G401 (cell line): ENCODE measurements at regions not wholly inside any gene's neighbourhood (a gene's known extent, or its start where the extent isn't known, plus 50 kb on each side); places are given as distances from the start of the nearest gene placed in this dataset.

Experiments used
- DNase-seq: peaks from one replicate; pipeline ENCODE4 v3.0.0-alpha.2; 2015; ENCODE audit warnings: low spot score
- in situ Hi-C: cut with HindIII; loops from 2 replicates; pipeline ENCODE4 v1.10.0; 2016; ENCODE audit warnings: low sequenced_read_pairs, mixed read lengths

- in situ Hi-C loops = no loop called here
These were observed 294.8 kb upstream of the TMPO start for GRCh38 chr12:98220636-98221035.

GRCh38 chr12:98221243-98221808 lies 294.1 kb upstream of the TMPO start:
- DNase-seq = no peak
- in situ Hi-C loops = no loop called here

More at GRCh38 chr12:98220636-98221035, 294.8 kb upstream of the TMPO start:
- no peak for DNase-seq

DNA sequence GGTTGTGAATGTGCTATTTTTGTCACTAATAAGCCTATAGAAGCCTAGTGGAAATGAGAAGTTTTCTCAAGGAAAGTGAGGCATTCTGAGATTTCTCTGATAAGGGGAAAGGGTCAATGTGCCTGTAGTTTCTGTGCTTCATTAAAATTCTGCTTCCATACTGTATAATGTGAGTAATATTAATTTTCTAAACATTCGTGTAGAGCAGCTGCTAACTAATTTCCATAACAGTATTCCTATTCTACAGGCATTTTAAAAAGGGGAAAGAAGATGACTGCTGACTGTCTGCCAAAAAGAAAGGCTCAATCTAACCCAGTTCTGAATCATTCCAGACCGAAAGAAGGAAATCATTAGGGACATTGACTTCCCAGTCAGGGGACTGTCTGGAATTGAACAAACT lies 293.3 kb upstream of the TMPO start:
- no peak for DNase-seq
- in situ Hi-C loops = no loop called here

DNA sequence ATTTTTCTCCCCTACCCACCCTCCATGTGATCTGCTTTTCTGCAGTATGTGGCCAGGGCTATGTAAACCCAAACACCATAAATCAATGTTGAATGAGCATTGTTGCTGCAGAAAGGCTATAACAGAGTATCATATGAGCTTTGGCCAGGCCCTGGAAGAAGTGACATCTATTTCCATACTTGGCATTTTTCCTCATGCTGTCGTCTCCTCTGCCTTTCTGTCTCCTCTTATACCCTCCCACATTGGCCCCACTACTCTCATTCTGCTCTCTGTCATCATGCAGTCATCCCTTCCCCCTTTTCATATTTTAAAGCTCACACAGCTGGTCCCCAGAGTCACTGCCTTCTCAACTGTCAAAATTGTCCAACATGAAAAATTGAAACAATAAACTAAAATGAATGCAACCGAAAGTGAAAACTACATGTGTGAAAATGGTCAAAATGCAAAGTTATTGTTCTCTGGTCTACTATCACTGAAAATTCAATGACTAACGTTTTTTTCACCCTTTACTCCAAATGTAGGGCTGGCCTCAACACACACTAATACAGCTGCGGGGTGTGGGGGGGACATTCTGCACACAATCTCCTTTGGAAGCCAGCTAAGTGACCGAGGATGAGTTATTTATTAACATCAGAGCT lies 290.7 kb upstream of the TMPO start:
- in situ Hi-C loops = no loop called here
- DNase-seq = no peak

GRCh38 chr12:98227162-98227561 lies 288.2 kb upstream of the TMPO start:
- in situ Hi-C loops = no loop called here
- DNase-seq = no peak

GRCh38 chr12:98228683-98229539 lies 286.5 kb upstream of the TMPO start:
- in situ Hi-C loops = no loop called here
- no peak for DNase-seq

DNA sequence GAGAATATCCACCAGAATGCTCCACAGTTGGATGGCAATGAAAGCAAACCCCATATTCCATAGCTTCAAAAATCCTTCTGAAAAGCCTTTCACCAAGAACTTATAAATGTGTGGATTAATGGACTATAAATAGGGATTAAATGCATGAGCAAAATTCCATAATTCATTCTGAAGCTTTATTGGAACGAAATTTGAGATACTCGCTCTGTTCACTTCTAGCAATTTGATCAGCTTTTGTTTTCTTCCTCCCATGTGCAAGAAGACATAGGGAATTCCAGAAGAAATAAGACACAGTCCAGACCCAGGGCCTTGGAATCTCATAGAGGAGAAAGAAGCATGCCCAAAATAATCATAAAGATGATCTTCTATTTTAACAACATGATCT lies 285.9 kb upstream of the TMPO start:
- in situ Hi-C loops = no loop called here
- no peak for DNase-seq

DNA sequence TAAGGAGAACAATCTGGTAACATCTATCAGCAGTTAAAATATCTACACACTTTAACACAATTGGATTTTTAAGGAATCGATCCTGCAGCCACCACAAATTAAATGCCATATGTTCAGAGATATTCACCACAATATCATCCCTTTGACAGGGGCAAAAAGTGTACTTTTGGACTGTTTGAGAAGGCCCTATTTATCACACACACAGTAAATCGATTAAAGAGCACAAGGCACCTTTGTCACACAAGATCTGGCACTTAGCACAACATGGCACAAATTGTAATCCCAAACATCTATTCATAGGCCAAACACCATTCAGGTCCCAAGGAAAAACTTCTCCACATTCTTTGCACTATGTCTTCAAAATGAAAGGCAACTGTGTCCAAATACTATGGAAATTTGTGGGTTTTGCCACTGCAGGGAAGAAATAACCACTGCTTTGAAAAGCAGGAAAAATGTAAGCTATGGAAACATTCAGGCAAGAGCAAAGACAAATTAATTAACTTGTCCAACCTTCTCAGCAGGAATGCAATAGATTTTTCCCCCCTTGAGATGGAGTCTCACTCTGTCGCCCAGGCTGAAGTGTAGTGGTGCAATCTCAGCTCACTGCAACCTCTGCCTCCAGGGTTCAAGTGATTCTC lies 282.5 kb upstream of the TMPO start:
- no peak for DNase-seq
- in situ Hi-C loops = no loop called here

DNA sequence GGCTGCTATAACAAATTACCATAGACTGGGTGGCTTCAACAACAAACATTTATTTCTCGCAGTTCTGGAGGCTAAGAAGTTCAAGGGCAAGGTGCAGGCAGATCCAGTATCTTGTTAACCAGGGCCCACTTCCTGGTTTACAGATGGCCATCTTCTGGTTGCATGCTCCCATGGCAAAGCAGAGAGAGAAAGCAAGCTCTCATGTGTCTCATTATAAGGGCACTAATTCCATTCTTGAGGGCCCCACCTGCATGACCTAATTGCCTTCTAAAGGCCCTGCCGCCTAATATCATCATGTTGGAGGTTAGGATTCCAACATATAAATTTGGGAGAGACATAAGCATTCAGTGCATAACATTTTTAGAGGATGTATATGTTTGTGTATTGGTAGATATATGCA lies 280.1 kb upstream of the TMPO start:
- no peak for DNase-seq
- in situ Hi-C loops = no loop called here

DNA sequence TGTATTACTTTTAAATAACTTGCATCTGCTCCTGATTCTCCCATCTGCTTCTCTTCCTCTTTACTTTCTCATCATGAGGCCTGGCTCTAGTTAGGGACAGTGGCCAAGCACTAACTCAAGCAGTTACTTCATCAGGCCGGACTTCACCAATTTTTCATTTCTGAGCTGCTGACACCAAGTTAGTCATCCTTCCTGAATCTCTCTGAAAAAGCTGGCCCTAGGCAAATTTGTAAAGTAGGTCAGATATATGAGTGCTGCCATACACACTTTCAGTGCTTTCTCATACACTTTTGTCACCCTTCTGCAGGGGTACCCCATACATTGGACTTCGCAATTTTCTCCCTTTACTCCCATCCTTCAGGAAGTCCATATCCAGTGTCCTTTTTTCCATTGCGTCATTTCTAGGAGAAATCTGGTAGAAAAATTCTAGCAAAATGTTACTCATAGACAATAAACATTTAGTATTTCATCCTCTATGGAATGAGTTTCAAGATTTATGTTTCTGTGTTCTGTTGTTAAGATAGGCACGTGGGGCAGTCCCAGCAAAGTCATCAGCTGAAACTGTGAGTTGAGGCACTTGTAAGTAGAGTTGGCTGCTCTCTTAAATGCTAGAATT lies 276.8 kb upstream of the TMPO start:
- in situ Hi-C loops = no loop called here
- DNase-seq = no peak

DNA sequence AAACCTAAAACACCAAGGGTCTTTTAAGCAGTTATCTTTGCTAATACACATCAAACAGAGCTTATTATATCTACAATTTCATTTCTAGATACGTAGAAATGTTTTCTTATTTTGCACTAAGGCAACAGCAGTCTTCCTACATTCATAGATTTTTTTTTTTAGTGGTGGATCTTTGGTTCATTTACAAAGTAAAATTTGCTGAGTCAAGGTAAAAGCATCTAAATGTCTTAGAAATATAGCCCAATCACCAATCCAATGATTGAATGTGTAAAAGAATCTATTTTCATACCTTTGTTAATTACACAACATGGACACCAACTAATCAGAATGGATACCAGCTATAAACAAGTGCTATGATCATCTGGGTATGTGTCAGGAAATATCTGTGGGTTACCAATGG lies 272.2 kb upstream of the TMPO start:
- in situ Hi-C loops = no loop called here
- DNase-seq = no peak

DNA sequence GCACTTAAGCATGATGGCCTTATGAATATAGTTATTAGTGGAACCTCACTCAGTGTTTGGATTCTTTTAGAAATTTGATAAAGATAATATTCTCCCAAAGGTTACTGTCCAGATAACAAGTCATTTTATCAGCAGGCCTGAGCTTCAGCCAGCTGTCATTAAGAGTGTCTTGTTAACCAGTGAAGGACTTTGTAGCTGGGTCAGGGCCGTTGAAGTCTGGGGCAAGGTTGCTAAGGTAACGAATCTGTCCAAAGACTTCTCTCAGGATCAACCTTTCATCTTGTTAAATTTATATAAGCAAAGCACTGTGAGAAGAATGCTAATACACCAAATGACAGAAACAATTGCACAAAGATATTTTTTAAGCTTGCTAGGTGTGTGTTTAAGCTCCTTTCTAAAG lies 271.3 kb upstream of the TMPO start:
- no peak for DNase-seq
- in situ Hi-C loops = no loop called here

- in situ Hi-C loops = no loop called here
- no peak for DNase-seq
These were observed 262.0 kb upstream of the TMPO start for GRCh38 chr12:98253207-98254037.

- in situ Hi-C loops = no loop called here
- DNase-seq = no peak
These were observed 258.6 kb upstream of the TMPO start for GRCh38 chr12:98256830-98257229.

GRCh38 chr12:98259693-98260092 lies 255.7 kb upstream of the TMPO start:
- no peak for DNase-seq
- in situ Hi-C loops = no loop called here

- in situ Hi-C loops = no loop called here
- no peak for DNase-seq
These were observed 255.1 kb upstream of the TMPO start for GRCh38 chr12:98260276-98260675.

DNA sequence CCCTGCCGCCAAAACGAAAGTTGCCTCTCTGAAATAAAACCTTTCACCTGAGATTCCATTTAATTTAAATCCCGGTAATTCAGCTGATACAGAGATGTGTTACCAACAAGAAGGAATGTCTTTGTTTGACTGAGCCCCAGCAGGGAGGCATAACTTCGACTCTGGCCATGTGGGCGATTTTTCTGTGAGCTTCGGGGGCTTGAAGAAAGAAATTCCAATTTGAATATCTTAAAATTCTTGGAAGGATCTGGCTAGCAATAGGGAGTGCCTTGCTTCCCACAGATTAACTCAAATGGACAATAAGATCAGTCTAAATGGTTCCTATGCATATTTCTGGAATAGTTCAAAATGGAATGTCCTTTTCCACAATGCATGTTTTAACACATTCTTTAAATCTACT lies 252.5 kb upstream of the TMPO start:
- in situ Hi-C loops = no loop called here
- no peak for DNase-seq

GRCh38 chr12:98274430-98275130 lies 240.8 kb upstream of the TMPO start:
- in situ Hi-C loops = no loop called here
- no peak for DNase-seq
